GM21526 (cell line): ENCODE measurements at regions not wholly inside any gene's neighbourhood (a gene's known extent, or its start where the extent isn't known, plus 50 kb on each side); places are given as distances from the start of the nearest gene placed in this dataset.
"Not testable (repeated sequence)": the region's sequence is repeated elsewhere in the genome, so short reads cannot be mapped to it uniquely, and the experiment has no call there.

ENCODE experiments used
- ATAC-seq: cut with Tn5 transposase; IDR thresholded peaks from one replicate; pipeline ENCODE4 v1.9.1; 2021; ENCODE audit warnings: moderate library complexity; ENCODE audit not compliant: unreplicated experiment, low FRiP score

- not testable (repeated sequence) for ATAC-seq
Measured at GRCh38 chr1:149352205-149352604, 122.6 kb upstream of the NBPF19 start.

GRCh38 chr1:149354579-149354978 lies 120.3 kb upstream of the NBPF19 start:
- ATAC-seq, result not testable (repeated sequence)

- not testable (repeated sequence) for ATAC-seq
Measured at GRCh38 chr1:149355748-149356147, 119.1 kb upstream of the NBPF19 start.

GRCh38 chr1:149356152-149356551 lies 118.7 kb upstream of the NBPF19 start:
- ATAC-seq, result not testable (repeated sequence)

DNA sequence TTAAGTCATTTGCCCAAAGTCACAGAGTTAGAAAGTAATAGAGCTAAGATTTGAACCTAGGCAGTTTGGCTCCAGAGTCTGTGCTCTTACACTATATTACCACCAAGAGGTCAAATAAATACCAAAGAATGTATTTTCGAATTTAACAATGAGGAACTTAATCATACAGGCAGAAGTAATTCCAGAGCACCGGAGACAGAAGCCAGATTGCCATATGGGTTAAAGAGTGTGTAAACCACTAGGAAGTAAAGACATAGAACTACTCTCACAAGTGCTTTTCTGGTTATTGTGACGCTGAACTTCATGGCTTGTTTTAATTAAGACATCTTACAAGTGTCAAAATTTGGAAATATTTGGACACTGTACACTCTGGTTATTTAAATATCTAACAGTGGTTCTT lies 114.5 kb upstream of the NBPF19 start:
- ATAC-seq, result not testable (repeated sequence)

DNA sequence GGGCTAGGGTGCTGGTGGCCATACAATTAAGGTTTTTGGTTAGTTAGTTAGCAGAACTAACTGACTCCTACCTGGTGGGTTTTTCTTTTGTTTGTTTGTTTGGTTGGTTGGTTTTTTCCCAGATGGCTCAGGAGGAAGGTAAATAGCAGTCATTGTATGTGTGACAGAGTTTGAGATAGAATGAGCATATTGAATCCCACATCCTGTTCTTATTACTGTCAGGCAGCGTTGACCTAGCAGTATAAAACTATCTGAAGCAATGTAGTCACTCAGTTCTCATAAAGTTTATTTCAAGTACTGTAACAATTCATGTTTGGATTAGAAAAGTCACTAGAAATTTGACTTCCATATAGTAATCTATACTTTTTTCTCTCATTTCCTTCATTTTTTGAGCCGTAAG lies 113.5 kb upstream of the NBPF19 start:
- not testable (repeated sequence) for ATAC-seq

DNA sequence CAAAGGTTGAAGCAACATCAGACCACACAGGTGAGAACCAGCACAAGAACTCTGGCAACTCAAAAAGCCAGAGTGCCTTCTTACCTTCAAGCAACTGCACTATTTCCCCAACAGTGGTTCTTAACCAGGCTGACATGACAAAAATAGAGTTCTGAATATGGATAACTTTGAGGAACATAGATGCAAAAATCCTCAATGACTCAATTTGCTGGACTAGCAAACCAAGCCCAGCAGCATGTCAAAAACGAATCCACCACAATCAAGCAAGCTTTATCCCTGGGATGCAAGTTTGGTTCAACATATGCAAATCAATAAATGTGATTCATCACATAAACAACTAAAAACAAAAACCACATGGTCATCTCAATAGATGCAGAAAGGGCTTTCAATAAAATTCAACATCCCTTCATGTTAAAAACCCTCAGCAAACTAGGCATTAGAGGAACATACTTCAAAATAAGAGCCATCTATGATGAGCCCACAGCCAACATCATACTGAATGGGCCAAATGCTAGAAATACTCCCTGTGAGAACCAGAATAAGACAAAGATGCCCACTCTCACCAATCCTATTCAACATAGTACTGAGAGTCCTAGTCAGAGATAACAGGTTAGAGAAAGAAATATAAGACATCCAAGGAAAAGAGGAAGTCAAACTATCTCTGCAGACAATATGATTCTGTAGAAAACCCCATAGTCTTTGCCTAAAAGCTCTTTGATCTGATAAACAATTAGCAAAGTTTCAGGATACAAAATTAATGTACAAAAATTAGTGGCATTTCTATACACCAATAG lies 110.5 kb upstream of the NBPF19 start:
- not testable (repeated sequence) for ATAC-seq

DNA sequence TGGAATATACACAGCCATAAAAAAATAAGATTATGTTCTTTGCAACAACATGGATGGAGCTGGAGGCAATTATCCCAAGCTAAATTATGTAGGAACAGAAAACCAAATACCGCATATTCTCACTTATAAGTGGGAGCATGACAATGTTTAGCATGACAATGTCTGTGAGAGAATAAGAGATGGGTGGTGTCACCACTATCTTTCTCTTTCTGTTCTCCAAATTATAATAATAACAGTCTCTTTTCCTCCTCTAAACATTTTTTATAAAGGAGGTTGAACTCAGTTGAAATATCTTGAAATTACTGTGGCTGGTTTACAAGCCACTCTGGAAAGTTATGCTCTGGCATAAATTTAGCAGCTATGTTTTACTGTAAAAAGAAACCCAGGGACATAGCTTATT lies 108.4 kb upstream of the NBPF19 start:
- not testable (repeated sequence) for ATAC-seq

DNA sequence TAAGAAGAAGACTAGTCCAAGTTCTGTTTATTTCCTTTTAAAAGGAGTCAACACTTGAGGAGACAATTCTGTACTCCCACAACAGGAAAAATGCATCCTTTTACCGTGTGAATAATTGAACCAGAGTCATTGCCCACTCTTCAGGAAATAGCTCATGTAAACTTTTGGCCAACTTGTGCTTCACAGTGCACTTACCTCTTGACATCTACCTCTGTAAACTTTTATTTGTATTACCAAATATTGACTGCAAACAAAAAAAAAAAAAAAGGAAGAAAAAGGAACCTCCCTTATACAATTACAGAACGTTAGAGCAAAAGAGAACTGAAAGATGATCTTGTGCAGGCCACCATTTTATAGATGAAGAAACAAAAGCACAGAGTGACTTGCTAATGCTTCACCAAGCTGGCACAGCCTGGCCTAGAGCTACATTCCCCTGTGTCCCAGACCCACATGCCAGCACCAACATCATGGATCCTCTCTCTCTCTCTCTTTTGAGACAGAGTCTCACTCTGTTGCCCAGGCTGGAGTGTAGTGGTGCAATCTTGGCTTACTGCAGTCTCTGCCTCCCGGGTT lies 107.3 kb upstream of the NBPF19 start:
- not testable (repeated sequence) for ATAC-seq

DNA sequence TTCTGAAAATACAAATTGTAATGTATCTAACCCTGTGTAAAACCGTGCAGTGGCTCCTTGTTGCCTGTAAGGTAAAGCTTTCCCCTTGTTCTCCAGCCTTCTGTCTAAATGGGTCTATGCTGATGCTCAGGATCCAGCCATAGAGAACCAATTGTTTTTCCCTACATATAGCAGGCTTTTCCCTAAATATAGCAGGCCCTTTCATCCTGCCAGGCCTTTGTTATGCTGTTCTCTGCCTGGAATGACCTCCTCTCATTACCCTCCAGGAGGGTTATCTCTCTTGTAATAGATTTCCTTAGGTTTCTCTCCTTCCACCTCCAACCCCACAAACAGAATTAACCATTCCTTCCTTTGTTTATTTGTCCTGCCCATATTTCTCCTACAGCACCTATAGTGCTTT lies 106.5 kb upstream of the NBPF19 start:
- ATAC-seq, result not testable (repeated sequence)

GRCh38 chr1:149369081-149369480 lies 105.8 kb upstream of the NBPF19 start:
- ATAC-seq, result not testable (repeated sequence)

DNA sequence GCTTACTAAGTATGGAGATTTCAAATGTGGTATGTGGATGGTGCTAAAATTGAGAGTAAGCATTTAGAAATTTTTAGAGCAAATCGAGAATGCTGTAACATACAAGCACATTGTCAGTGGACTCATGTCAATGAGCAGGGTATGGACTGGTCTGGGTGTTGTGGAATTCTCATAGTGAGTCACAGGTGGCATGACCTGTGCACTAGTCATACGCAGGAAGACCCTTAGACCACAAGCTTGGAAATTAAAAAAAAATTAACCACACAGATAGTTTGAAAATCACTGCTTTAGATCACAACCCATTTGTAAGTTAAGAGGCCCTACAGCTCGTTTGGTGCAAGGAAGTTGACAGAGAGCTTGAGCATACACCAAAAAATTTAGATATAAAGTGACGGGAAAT lies 102.9 kb upstream of the NBPF19 start:
- ATAC-seq, result not testable (repeated sequence)

DNA sequence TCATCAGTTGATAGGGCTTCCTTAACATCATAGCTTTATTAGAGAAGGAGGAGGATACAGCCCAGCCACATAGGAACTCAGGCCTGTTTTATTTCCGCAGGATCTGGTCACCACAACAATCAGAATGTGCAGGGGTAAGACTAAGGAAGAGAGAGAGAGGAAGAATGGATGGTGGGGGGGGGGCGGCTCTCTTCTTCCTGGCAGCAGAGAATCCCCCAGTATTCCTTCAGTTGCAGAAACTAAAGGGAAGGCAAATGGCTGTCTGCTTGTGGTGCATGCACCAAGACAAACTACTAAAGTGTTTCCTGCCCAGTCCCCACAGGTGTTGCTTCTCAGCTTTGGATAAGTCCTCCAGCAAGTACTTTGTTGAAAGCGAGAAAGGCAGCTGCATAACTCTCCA lies 96.4 kb upstream of the NBPF19 start:
- not testable (repeated sequence) for ATAC-seq

- ATAC-seq, result not testable (repeated sequence)
Measured at GRCh38 chr1:149390173-149390926, 84.5 kb upstream of the NBPF19 start.

DNA sequence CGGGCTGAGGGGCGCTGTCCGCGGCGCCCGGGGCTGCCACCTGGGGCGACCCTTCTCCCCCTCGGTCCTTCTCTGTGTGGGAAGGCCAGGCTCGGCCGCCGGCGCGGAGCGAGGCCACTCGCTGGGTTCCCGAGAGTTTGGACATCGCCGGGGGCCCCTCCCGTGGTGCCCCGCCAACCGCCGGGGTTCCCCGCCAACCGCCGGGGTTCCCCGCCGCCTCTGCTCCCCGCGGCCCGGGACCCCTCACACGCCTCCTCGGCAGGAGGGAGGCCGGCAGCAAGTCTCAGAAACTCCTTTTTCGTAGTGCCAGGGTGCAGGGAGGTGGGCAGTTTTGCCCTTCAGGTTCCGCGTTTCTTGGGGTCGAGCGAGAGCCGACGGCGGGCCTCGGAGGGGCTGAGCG lies 83.9 kb upstream of the NBPF19 start:
- not testable (repeated sequence) for ATAC-seq

GRCh38 chr1:149395802-149396201 lies 79.0 kb upstream of the NBPF19 start:
- ATAC-seq, result not testable (repeated sequence)

DNA sequence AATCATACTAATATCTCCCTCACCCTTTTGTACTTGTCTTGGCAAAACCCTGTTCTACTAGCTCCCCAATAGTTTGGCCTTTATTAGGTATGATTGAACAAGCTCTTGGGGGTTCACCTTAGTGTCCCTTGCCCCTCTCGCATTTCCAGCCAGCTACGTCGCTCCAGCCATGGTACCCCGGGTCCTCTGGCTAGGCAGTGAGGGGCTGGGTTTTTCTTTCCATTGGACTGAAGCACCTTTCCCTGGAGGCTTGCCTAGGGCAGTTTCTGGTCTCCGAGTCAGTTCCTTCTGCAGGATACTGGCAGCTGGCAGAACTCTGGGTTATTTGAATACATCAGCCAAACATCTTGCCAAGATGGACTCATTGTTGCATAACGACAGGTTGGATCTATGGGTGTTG lies 76.3 kb upstream of the NBPF19 start:
- not testable (repeated sequence) for ATAC-seq

DNA sequence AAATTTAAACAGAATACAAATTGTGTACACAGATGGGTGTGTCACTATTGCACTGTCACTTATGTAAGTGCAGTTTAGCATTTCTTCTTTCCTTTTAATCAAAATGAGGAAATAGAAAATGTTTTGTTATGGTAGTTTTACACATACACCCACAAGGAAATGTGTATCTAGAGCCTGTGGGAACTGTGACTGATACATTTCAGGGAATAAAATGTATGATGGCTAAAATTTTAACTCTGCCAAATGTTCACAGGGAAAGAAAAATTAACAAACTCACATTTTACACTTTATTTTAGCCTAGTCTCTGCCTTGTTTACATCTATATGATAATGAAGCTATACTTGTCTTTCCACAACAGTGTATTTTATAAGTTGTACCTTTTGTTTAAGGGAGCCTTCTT lies 66.4 kb upstream of the NBPF19 start:
- ATAC-seq, result not testable (repeated sequence)

GRCh38 chr1:149415373-149415772 lies 59.5 kb upstream of the NBPF19 start:
- not testable (repeated sequence) for ATAC-seq

DNA sequence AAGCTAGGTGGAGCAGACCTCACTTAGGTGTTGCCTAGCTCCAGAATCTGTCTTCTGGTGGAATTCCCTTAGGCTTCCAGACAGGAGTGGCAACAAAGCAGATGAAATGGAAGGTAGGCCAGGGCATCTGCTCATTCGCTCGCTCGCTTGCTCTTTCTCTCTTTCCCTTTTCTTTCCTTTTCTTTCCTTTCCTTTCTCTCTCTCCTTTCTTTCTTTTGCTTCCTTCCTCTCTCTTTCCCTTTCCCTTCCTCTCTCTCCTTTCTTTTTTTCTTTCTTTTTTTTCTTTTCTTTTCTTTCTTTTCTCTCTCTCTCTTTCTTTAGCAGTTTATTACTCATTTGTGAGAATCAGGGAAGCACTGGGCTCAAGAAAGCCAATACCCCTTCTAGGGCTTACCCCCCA lies 56.1 kb upstream of the NBPF19 start:
- not testable (repeated sequence) for ATAC-seq

- ATAC-seq, result not testable (repeated sequence)
Measured at GRCh38 chr1:149423122-149423521, 51.7 kb upstream of the NBPF19 start.
